CD1c-positive myeloid dendritic cell (primary cell): ENCODE measurements at regions not wholly inside any gene's neighbourhood (a gene's known extent, or its start where the extent isn't known, plus 50 kb on each side); places are given as distances from the start of the nearest gene placed in this dataset.
A peak's percentile ranks its signal among the peaks of the same experiment; 100 is the strongest.

Experiments
- DNase-seq: peaks from one replicate; pipeline ENCODE4 v3.0.0-alpha.2; 2016; ENCODE audit errors: extremely low spot score

- DNase-seq = no peak
Measured at GRCh38 chr2:59077981-59078531, 836.9 kb upstream of the FANCL start.

GRCh38 chr2:59077026-59077725, 836.1 kb upstream of the FANCL start:
- DNase-seq = no peak

GRCh38 chr2:59076079-59076619, 835.0 kb upstream of the FANCL start:
- DNase-seq = no peak

- no peak for DNase-seq
Measured at GRCh38 chr2:59074071-59074470, 832.9 kb upstream of the FANCL start.

GRCh38 chr2:59073286-59073685, 832.2 kb upstream of the FANCL start:
- no peak for DNase-seq

- no peak for DNase-seq
Measured at GRCh38 chr2:59068255-59068654, 827.1 kb upstream of the FANCL start.

GRCh38 chr2:59066787-59067399, 825.8 kb upstream of the FANCL start:
- no peak for DNase-seq

- DNase-seq = no peak
Measured at GRCh38 chr2:59047373-59047995, 806.4 kb upstream of the FANCL start.

- no peak for DNase-seq
Measured at GRCh38 chr2:59046401-59047372, 805.6 kb upstream of the FANCL start.

GRCh38 chr2:59044736-59045135, 803.6 kb upstream of the FANCL start:
- no peak for DNase-seq

GRCh38 chr2:59041139-59041538, 800.0 kb upstream of the FANCL start:
- no peak for DNase-seq

- no peak for DNase-seq
Measured at GRCh38 chr2:59034837-59035236, 793.7 kb upstream of the FANCL start.

GRCh38 chr2:59034106-59034505, 793.0 kb upstream of the FANCL start:
- no peak for DNase-seq

- DNase-seq = no peak
Measured at GRCh38 chr2:59033661-59034060, 792.5 kb upstream of the FANCL start.

GRCh38 chr2:59032499-59032898, 791.4 kb upstream of the FANCL start:
- no peak for DNase-seq

GRCh38 chr2:59029058-59029457, 787.9 kb upstream of the FANCL start:
- DNase-seq = no peak

- no peak for DNase-seq
Measured at GRCh38 chr2:59027320-59027719, 786.2 kb upstream of the FANCL start.

- peak; percentile 56 for DNase-seq
Measured at GRCh38 chr2:59025157-59025757, 784.1 kb upstream of the FANCL start.

- DNase-seq = no peak
Measured at GRCh38 chr2:59021786-59022185, 780.7 kb upstream of the FANCL start.

GRCh38 chr2:59019566-59020159, 778.5 kb upstream of the FANCL start:
- no peak for DNase-seq

- DNase-seq = no peak
Measured at GRCh38 chr2:59018737-59019136, 777.6 kb upstream of the FANCL start.
